Thyroid gland (tissue), 4 donors: ENCODE measurements at regions not wholly inside any gene's neighbourhood (a gene's known extent, or its start where the extent isn't known, plus 50 kb on each side); places are given as distances from the start of the nearest gene placed in this dataset.
"Not testable (repeated sequence)": the region's sequence is repeated elsewhere in the genome, so short reads cannot be mapped to it uniquely, and the experiment has no call there.

Experiments used
- DNase-seq, 2 donors: peaks; one replicate each; pipeline ENCODE4 v3.0.0-alpha.2; 2019
- H3K27ac ChIP-seq, 3 donors: fragments of 200-600 bp; sonication (generic); 1 replicate in 2 of 3; 2 replicates in 1 of 3; pipeline ENCODE4 v1.5.1; 2016 to 2019; ENCODE audit warnings: mild to moderate bottlenecking in 1 of 3, moderate library complexity in 1 of 3
- H3K27me3 ChIP-seq: fragments of 200-600 bp; sonication (generic); one replicate; pipeline ENCODE4 v1.5.1; 2019
- H3K36me3 ChIP-seq, 2 donors: fragments of 200-600 bp; sonication (generic); one replicate each; pipeline ENCODE4 v1.5.1; 2016 to 2019
- H3K4me1 ChIP-seq, 2 donors: fragments of 200-600 bp; sonication (generic); one replicate each; pipeline ENCODE4 v1.5.1; 2017 to 2019
- H3K4me3 ChIP-seq, 3 donors: fragments of 200-600 bp; sonication (generic); replicated peaks in 1 of 3; 1 replicate in 2 of 3; 2 replicates in 1 of 3; pipeline ENCODE4 v1.5.1; 2016; ENCODE audit warnings: mild to moderate bottlenecking in 1 of 3
- H3K9me3 ChIP-seq: fragments of 200-600 bp; sonication (generic); one replicate; pipeline ENCODE4 v1.5.1; 2017
- POLR2A ChIP-seq, 2 donors: fragments of 450-650 bp; IDR thresholded peaks; one replicate each; pipeline ENCODE4 v1.6.1; 2017; ENCODE audit warnings: antibody characterized with exemption in 2 of 2, mild to moderate bottlenecking in 2 of 2, moderate library complexity in 1 of 2
- WGBS, 2 donors: methylation state at CpG; one replicate each; pipeline ENCODE4 v1.1.5; 2017; 5-methylcytosine and 5-hydroxymethylcytosine counted together
- intact Hi-C: fragments of 100-400 bp; cut with DNase I; formaldehyde crosslinking; loops from one replicate; pipeline ENCODE4 v1.15.1; 2023
- TF ChIP-seq, protein P1 (sequence below), 6 experiments: fragments of 200-600 bp in 3 of 6; fragments of 450-650 bp in 3 of 6; sonication (generic) in 3 of 6; IDR thresholded peaks; one replicate each; pipeline ENCODE4 v1.5.1; 2016 to 2019; ENCODE audit warnings: antibody characterized with exemption in 6 of 6, mild to moderate bottlenecking in 2 of 6, inconsistent platforms in 1 of 6, moderate library complexity in 1 of 6

DNA sequence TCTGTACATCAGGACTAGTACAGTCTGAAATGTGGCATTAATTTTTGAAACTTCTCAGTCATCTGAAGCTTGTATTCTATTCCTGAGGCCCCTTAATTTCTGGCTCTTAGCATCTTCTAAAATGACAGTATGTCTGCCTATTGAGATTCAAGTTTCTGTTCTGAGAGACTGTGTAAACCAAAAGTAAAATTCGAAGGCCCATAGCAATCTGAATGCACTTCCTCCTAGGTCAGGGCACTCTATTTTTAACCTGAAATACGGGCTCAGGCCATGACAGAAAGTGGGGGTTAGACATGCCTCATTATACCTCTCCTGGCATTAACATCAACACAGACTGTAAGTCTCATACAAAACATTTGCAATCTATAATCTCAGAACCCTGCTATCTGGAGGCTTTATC, 584.4 kb downstream of the KLHL4 start:
- WGBS, 2 donors: 54% methylated on average over 2 of the region's 2 CpGs; no CpG with 5 or more reads in 1 of the 2 donors
- intact Hi-C loops: no loop called here

DNA sequence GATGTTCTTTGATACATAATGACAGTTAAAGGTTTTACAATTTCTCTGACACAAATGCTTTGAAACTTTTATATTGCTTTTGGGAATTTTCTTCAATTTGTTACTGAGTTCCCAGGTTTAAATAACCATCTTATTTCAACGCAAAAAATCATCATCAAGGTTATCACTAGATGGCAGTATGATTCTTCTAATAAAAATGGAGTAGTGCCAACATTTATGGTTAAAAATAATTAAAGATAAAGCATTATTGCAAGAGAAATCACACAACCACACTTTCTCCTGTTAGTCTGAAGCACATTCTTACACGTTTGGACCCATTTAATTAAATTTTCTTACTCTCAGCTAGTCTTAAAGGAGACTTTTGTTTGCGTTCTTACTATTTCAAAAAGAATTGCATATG, 611.3 kb upstream of the CPXCR1 start:
- TF ChIP-seq, protein P1, sequence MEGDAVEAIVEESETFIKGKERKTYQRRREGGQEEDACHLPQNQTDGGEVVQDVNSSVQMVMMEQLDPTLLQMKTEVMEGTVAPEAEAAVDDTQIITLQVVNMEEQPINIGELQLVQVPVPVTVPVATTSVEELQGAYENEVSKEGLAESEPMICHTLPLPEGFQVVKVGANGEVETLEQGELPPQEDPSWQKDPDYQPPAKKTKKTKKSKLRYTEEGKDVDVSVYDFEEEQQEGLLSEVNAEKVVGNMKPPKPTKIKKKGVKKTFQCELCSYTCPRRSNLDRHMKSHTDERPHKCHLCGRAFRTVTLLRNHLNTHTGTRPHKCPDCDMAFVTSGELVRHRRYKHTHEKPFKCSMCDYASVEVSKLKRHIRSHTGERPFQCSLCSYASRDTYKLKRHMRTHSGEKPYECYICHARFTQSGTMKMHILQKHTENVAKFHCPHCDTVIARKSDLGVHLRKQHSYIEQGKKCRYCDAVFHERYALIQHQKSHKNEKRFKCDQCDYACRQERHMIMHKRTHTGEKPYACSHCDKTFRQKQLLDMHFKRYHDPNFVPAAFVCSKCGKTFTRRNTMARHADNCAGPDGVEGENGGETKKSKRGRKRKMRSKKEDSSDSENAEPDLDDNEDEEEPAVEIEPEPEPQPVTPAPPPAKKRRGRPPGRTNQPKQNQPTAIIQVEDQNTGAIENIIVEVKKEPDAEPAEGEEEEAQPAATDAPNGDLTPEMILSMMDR (IDR thresholded peaks at IDR 0.05): no peak
- no peak for TF ChIP-seq POLR2A (IDR thresholded peaks at IDR 0.05)
- intact Hi-C loops: no loop called here
- H3K27me3 ChIP-seq: no peaks in the 10 kb centered on the region
- 29 to 33% methylated on average over 3 of the region's 3 CpGs for WGBS, 2 donors
- no peaks in the 10 kb centered on the region for H3K36me3 ChIP-seq
- no peak for DNase-seq
- H3K4me1 ChIP-seq: no peaks in the 10 kb centered on the region
- H3K27ac ChIP-seq: no peak overlapping the region
- no peaks in the 10 kb centered on the region for H3K9me3 ChIP-seq
- H3K4me3 ChIP-seq: no peak overlapping the region

More for the DNA sequence above, 584.4 kb downstream of the KLHL4 start:
- no peaks in the 10 kb centered on the region for H3K4me1 ChIP-seq
- no peak overlapping the region for H3K27ac ChIP-seq
- DNase-seq: no peak
- no peak for TF ChIP-seq POLR2A (IDR thresholded peaks at IDR 0.05)
- TF ChIP-seq, protein P1 (IDR thresholded peaks at IDR 0.05): no peak
- H3K27me3 ChIP-seq: no peaks in the 10 kb centered on the region
- no peaks in the 10 kb centered on the region for H3K36me3 ChIP-seq
- H3K9me3 ChIP-seq: no peaks in the 10 kb centered on the region
- H3K4me3 ChIP-seq: no peak overlapping the region

DNA sequence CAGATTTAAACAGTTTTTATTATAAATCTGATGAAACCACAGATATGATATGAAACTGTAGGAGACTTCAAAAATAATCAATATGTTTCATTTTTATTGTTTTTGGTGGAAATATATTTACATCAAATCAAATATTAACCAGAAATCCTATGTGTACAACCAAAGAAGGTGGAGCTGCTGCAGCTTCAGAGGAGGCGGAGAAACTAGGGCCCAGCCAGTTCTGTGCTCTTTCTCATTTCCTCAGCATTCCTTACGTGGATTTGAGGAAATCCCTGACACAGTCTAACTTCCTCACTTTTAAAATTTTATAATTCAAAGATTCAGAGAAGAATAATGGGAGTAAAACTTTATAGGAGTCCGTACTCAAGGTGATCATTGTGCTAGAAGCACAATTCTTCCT, 610.7 kb upstream of the CPXCR1 start:
- no peak for DNase-seq
- Histone ChIP-seq H3K4me3 (no peak overlapping the region), H3K27ac (no peak overlapping the region), H3K27me3 (no peaks in the 10 kb centered on the region), H3K4me1 (no peaks in the 10 kb centered on the region), H3K36me3 (no peaks in the 10 kb centered on the region), H3K9me3 (no peaks in the 10 kb centered on the region)
- TF ChIP-seq, protein P1 (IDR thresholded peaks at IDR 0.05): no peak
- no peak for TF ChIP-seq POLR2A (IDR thresholded peaks at IDR 0.05)
- intact Hi-C loops: no loop called here
- 64 to 70% methylated on average over 3 of the region's 3 CpGs for WGBS, 2 donors

DNA sequence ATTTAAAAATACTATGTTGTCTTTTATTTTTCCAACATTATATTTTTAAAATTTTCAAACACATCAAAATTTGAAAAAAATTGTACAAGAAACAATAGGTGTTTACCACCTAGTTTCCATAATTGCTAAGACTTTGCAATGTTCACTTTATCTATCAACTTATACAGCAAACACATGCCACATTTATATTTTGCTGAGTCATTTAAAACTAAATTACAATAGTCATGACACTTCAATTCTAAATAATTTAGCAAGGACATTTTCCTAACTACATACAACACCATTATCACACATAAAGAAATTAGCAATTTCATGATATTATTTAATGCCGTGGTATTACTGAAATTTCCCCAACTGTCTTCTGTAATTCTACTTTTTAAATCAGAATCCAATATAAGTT, 600.4 kb upstream of the CPXCR1 start:
- Histone ChIP-seq H3K4me1 (no peaks in the 10 kb centered on the region), H3K27me3 (no peaks in the 10 kb centered on the region), H3K4me3 (no peak overlapping the region), H3K9me3 (no peaks in the 10 kb centered on the region), H3K27ac (no peak overlapping the region), H3K36me3 (no peaks in the 10 kb centered on the region)
- DNase-seq: no peak
- no peak for TF ChIP-seq POLR2A (IDR thresholded peaks at IDR 0.05)
- TF ChIP-seq, protein P1 (IDR thresholded peaks at IDR 0.05): no peak
- 97 to 100% methylated on average over 1 of the region's 1 CpG for WGBS, 2 donors
- intact Hi-C loops: no loop called here

DNA sequence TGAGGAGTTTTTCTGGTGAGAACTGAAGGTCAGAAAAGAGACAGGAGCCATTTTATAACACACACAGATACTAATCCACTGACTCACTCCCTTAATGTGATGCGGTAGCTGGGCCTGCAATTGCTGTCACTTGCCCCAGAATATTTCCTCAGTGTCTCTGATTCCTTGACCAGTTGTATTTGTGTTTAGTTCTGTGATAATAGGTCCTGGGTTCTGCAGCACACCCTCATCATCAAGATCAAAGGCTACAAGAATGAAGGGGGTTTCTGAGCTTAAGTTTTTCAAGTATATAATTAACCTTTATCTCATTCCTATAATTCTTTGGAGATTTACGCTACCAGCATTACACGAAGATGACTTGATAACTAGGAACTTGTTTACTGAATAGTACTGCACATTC, 576.5 kb upstream of the CPXCR1 start:
- Histone ChIP-seq H3K27me3 (no peaks in the 10 kb centered on the region), H3K4me1 (no peaks in the 10 kb centered on the region), H3K36me3 (no peaks in the 10 kb centered on the region), H3K27ac (no peak overlapping the region), H3K9me3 (no peaks in the 10 kb centered on the region), H3K4me3 (no peak overlapping the region)
- TF ChIP-seq, protein P1 (IDR thresholded peaks at IDR 0.05): no peak
- TF ChIP-seq POLR2A (IDR thresholded peaks at IDR 0.05): no peak
- intact Hi-C loops: no loop called here
- WGBS, 2 donors: 74 to 82% methylated on average over 3 of the region's 3 CpGs
- DNase-seq: no peak

DNA sequence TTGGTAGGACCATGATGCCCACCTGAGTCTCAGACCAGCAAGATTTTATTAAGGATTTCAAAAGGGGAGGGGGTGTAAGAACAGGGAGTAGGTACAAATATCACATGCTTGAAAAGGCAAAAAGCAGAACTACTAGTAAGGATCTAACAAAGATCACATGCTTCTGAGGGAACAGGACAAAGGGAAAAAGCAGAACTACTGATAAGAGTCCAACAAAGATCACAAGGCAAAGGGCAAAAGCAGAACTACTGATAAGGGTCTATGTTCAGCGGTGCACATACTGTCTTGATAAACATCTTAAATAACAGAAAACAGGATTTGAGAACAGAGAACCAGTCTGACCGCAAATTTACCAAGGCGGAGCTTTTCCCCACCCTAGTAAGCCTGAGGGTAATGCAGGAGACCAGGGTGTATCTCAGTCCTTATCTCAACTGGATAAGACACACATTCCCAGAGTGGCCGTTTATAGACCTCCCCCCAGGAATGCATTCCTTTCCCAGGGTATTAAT, 573.0 kb upstream of the CPXCR1 start:
- H3K27me3 ChIP-seq, DNase-seq, H3K27ac ChIP-seq, H3K9me3 ChIP-seq, H3K4me3 ChIP-seq, H3K36me3 ChIP-seq, intact Hi-C loops, H3K4me1 ChIP-seq: not testable (repeated sequence)
- WGBS, 2 donors: 86 to 96% methylated on average over 4 of the region's 4 CpGs
